ENCODE measurements at regions not wholly inside any gene's neighbourhood (a gene's known extent, or its start where the extent isn't known, plus 50 kb on each side); places are given as distances from the start of the nearest gene placed in this dataset.

DNA sequence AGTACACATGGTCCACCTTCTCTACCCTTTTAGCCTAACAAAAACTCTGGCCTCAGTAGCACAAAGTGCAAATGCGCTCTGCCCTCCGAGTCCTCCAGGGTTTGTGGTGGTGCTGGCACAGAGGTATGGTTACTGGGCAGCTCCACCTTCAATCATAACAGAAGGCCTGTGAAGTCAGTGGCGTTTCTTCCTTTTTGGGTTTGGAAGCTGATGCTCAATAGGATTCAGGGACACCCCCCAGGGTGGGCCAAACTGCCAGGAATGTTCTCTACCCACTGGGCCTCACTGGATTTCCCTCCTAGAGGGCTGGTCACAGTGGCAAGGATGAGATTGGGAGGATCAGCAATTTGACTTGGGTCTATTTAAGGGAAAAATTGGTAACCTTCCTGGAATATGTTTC is 286.1 kb upstream of the FOXQ1 start:
- Histone ChIP-seq H3K36me3 (ENCODE audit: control insufficient read depth, low read depth, low read length) (no peaks in the 10 kb centered on the region), H3K9me3 (ENCODE audit: control insufficient read depth, low read depth, low read length) (no peaks in the 10 kb centered on the region), H3K4me1 (ENCODE audit: control insufficient read depth, low read depth, low read length) (peaks cover 10% of the 10 kb centered on the region), H3K27ac (ENCODE audit: low read length) (no peak overlapping the region), H3K27me3 (ENCODE audit: control insufficient read depth, insufficient read depth, low read length) (no peaks in the 10 kb centered on the region), H3K9ac (ENCODE audit: low read length) (no peak overlapping the region), H3K4me3 (ENCODE audit: low read length) (no peak overlapping the region)

DNA sequence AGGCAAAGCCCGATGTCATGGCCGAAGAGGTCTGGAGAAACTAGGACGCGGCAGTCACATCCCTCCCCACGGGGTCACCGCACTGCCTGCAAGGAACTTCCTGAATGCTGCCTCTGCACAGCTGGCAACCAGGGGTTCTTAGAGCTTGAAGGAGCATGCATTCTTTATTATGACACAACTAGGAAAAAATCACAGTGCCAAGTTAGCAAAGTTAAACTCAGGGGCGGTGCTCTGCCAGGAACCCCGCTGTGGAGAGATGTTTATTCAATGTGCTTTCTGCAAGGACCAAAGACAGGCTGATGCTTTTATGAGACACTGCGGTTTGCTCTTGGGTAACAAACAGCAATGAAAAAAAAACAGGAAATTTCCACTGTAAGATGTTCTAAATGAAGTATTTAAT is 287.3 kb upstream of the FOXQ1 start:
- Histone ChIP-seq H3K4me1 (ENCODE audit: control insufficient read depth, low read depth, low read length) (peaks cover 10% of the 10 kb centered on the region), H3K36me3 (ENCODE audit: control insufficient read depth, low read depth, low read length) (no peaks in the 10 kb centered on the region), H3K9me3 (ENCODE audit: control insufficient read depth, low read depth, low read length) (no peaks in the 10 kb centered on the region), H3K4me3 (ENCODE audit: low read length) (no peak overlapping the region), H3K9ac (ENCODE audit: low read length) (no peak overlapping the region), H3K27me3 (ENCODE audit: control insufficient read depth, insufficient read depth, low read length) (no peaks in the 10 kb centered on the region), H3K27ac (ENCODE audit: low read length) (no peak overlapping the region)

DNA sequence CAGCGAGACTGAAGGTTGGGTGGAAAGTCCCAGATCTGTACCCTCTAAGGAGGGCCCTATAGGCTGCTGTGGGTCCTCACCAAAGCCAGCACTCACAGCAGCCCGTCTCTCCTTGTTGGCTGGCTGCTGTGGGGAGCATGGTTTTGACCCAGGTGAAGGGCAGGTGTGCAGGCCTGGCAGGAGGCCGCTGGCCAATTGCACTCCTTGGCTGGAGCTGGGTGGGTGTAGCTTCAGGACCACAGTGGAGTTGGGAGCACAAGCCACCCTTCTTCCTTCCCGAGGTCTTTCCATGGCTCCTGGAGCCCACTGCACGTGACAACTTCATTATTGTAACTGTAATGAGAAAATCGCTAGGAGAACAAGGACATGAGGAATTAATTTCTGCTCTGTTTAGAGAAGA is 287.7 kb upstream of the FOXQ1 start:
- H3K27ac ChIP-seq (ENCODE audit: low read length) = no peak overlapping the region
- H3K36me3 ChIP-seq (ENCODE audit: control insufficient read depth, low read depth, low read length) = no peaks in the 10 kb centered on the region
- H3K9me3 ChIP-seq (ENCODE audit: control insufficient read depth, low read depth, low read length) = no peaks in the 10 kb centered on the region
- peaks cover 10% of the 10 kb centered on the region for H3K4me1 ChIP-seq (ENCODE audit: control insufficient read depth, low read depth, low read length)
- no peak overlapping the region for H3K9ac ChIP-seq (ENCODE audit: low read length)
- H3K4me3 ChIP-seq (ENCODE audit: low read length) = no peak overlapping the region
- no peaks in the 10 kb centered on the region for H3K27me3 ChIP-seq (ENCODE audit: control insufficient read depth, insufficient read depth, low read length)

DNA sequence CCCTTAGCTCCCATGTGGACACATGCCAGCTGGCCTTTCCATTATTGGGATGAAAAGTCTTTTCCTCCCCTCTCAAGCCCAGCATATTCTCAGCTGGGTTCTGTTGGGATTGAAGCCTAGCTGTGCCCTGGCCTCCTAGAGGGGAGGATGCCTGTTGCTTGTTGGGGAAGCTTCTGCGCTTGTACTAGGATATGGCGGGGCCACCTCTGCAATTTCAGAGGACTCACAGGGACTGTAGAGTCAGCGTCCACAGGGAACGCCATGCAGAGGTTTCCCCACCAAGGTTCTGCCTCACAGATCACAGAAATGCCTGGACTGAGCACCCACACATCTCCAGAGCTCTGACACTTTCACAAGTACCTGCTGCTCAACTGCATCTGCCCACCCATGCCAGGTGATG is 288.7 kb upstream of the FOXQ1 start:
- H3K4me3 ChIP-seq (ENCODE audit: low read length) = no peak overlapping the region
- H3K9ac ChIP-seq (ENCODE audit: low read length) = no peak overlapping the region
- H3K4me1 ChIP-seq (ENCODE audit: control insufficient read depth, low read depth, low read length) = peaks cover 4% of the 10 kb centered on the region
- no peaks in the 10 kb centered on the region for H3K9me3 ChIP-seq (ENCODE audit: control insufficient read depth, low read depth, low read length)
- H3K36me3 ChIP-seq (ENCODE audit: control insufficient read depth, low read depth, low read length) = no peaks in the 10 kb centered on the region
- no peak overlapping the region for H3K27ac ChIP-seq (ENCODE audit: low read length)
- H3K27me3 ChIP-seq (ENCODE audit: control insufficient read depth, insufficient read depth, low read length) = no peaks in the 10 kb centered on the region

DNA sequence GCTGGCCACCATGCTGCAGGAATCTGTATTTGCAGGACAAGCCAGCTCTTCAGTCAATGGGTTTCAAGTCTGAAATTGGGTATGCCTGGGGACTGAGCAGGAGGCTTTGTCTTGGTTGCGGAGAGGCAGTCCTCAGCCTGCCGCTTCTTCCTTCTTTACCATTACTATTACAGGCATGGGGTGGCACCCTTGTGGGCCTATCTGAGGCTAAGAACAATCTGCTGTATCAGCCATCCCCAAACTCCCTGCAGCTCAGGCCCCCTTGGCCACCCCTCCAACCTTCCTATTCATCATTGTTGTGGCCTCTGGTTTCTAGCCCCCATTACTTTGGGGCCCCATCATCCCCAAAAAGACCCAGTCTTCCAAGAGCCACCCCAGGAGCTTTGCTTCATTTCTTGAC is 289.2 kb upstream of the FOXQ1 start:
- Histone ChIP-seq H3K9ac (ENCODE audit: low read length) (no peak overlapping the region), H3K9me3 (ENCODE audit: control insufficient read depth, low read depth, low read length) (no peaks in the 10 kb centered on the region), H3K4me1 (ENCODE audit: control insufficient read depth, low read depth, low read length) (no peaks in the 10 kb centered on the region), H3K27me3 (ENCODE audit: control insufficient read depth, insufficient read depth, low read length) (no peaks in the 10 kb centered on the region), H3K4me3 (ENCODE audit: low read length) (no peak overlapping the region), H3K36me3 (ENCODE audit: control insufficient read depth, low read depth, low read length) (no peaks in the 10 kb centered on the region), H3K27ac (ENCODE audit: low read length) (no peak overlapping the region)

DNA sequence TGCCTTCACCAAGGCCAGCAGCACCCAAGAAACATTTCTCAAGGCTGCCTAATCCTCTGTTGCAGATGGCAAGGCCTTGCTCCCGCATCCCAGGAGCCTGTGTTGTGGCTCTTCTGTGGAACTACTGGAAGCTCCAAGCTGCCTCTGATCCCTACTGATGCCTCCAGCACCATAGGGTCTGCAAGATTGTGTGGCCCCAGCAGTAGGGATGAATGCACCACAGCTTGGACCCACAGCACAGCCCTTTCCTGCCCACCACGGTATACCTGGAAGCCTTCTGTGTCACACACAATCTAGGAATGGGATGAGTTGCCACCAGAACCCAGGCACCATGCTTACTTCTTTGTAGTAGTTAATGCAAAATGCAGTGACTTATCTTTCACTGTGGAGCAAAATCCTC is 291.1 kb upstream of the FOXQ1 start:
- H3K9me3 ChIP-seq (ENCODE audit: control insufficient read depth, low read depth, low read length) = no peaks in the 10 kb centered on the region
- H3K4me1 ChIP-seq (ENCODE audit: control insufficient read depth, low read depth, low read length) = no peaks in the 10 kb centered on the region
- H3K27me3 ChIP-seq (ENCODE audit: control insufficient read depth, insufficient read depth, low read length) = no peaks in the 10 kb centered on the region
- no peak overlapping the region for H3K27ac ChIP-seq (ENCODE audit: low read length)
- H3K4me3 ChIP-seq (ENCODE audit: low read length) = no peak overlapping the region
- H3K36me3 ChIP-seq (ENCODE audit: control insufficient read depth, low read depth, low read length) = no peaks in the 10 kb centered on the region
- H3K9ac ChIP-seq (ENCODE audit: low read length) = no peak overlapping the region

DNA sequence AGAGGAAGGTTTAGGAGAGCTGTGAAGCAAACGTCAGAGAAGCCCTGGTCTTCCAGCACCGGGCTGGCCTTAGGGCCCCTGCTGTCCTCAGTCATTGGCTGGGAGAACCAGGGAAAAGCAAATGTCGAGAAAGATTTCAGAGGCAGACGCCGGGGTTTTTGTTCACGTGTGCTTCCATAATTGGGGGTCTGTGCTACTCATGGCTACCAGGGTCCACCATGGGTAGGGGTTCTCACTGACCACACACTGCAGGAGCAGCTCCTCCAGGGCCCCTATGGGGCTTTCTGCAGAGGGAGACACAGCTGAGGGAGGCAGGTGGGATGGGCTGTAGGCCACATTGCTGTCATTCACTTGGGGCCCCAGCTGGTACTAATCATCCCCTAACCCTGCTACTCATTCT is 291.8 kb upstream of the FOXQ1 start:
- Histone ChIP-seq H3K27me3 (ENCODE audit: control insufficient read depth, insufficient read depth, low read length) (no peaks in the 10 kb centered on the region), H3K9me3 (ENCODE audit: control insufficient read depth, low read depth, low read length) (no peaks in the 10 kb centered on the region), H3K4me1 (ENCODE audit: control insufficient read depth, low read depth, low read length) (no peaks in the 10 kb centered on the region), H3K9ac (ENCODE audit: low read length) (no peak overlapping the region), H3K36me3 (ENCODE audit: control insufficient read depth, low read depth, low read length) (no peaks in the 10 kb centered on the region), H3K4me3 (ENCODE audit: low read length) (no peak overlapping the region), H3K27ac (ENCODE audit: low read length) (no peak overlapping the region)

DNA sequence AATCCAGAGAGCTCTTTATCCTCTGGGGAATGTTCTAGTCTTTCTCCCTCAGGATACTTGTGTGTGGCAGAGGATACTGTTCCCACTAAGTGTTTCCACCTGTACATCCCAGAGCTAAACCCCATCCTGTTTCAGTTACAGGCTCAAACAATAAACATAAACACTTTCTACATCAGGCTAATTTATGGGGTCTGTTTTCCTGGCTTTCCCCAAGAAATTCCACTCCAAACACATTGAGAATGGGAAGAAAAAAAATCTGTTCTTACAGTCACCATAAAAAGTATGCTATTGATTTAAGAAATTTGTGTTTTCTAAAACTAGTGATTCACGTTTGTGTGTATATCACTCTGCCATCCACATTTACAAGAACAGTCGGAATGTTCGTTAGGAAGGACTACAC is 293.9 kb upstream of the FOXQ1 start:
- Histone ChIP-seq H3K27me3 (ENCODE audit: control insufficient read depth, insufficient read depth, low read length) (no peaks in the 10 kb centered on the region), H3K27ac (ENCODE audit: low read length) (no peak overlapping the region), H3K4me3 (ENCODE audit: low read length) (no peak overlapping the region), H3K4me1 (ENCODE audit: control insufficient read depth, low read depth, low read length) (no peaks in the 10 kb centered on the region), H3K36me3 (ENCODE audit: control insufficient read depth, low read depth, low read length) (no peaks in the 10 kb centered on the region), H3K9ac (ENCODE audit: low read length) (no peak overlapping the region), H3K9me3 (ENCODE audit: control insufficient read depth, low read depth, low read length) (no peaks in the 10 kb centered on the region)

DNA sequence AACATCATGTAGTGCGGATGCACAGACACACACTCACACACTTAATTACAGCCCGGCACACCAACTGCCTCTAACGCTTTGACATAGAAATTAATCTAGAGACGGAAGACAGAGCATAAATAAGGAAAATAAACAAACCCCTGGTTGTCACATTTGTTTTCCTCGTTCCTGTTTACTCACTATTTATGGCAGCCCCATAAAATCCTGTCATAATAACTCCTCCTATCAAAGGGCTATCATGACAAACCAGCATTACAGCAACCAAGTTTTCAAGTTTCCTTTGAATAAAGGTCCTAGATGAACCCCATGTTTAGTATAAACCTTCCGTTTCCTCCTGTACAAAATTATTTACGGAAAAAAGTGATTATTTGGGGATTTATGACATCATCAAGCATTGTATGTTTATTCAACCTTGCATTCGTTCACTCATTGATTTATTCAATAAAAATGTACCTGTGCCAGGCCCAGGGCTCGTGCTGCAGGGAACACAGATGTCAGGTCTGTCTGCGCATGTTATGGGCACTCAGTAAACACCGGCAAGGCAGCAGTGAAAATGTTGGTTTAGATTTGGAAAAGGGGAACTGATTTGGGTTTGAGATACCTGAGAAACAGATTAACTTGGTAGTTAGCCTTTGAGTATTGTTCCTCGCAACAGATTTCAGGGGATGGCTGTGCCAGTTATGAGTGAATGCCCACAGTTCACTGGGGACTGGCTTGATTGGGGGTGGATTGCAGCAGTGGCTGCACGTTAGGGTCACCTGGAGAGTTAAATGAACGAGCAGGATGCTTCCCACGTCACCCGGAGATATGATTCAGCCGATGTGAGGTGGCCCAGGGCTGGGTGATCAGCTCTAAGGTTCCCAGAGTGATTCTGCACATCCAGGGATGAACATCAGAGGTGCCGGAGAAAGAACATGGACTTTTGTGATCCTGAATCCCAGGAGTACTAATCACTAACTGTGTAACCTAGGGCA is 295.3 kb upstream of the FOXQ1 start:
- Histone ChIP-seq H3K4me3 (ENCODE audit: low read length) (no peak overlapping the region), H3K4me1 (ENCODE audit: control insufficient read depth, low read depth, low read length) (no peaks in the 10 kb centered on the region), H3K9ac (ENCODE audit: low read length) (no peak overlapping the region), H3K36me3 (ENCODE audit: control insufficient read depth, low read depth, low read length) (no peaks in the 10 kb centered on the region), H3K9me3 (ENCODE audit: control insufficient read depth, low read depth, low read length) (no peaks in the 10 kb centered on the region), H3K27ac (ENCODE audit: low read length) (no peak overlapping the region), H3K27me3 (ENCODE audit: control insufficient read depth, insufficient read depth, low read length) (no peaks in the 10 kb centered on the region)

DNA sequence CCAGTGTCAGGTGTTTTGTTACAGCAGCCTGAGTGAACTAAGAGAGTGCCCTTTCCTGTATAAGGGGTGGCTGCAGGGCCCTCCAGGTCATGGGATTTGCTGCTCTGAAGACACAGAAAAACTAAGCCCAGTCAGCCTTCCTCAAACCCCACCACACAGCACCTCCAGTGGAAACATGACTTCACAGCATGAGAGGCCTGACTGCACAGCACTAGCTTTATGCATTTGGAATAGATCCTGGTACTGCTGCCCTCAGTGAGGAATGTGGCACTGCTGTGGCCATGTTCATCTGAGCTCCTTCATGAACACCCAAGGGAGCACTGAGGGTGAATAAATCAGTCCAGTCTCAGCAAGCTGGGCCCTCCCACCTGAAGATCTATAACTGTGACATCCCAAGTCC is 296.1 kb upstream of the FOXQ1 start:
- no peaks in the 10 kb centered on the region for H3K27me3 ChIP-seq (ENCODE audit: control insufficient read depth, insufficient read depth, low read length)
- no peaks in the 10 kb centered on the region for H3K9me3 ChIP-seq (ENCODE audit: control insufficient read depth, low read depth, low read length)
- H3K4me1 ChIP-seq (ENCODE audit: control insufficient read depth, low read depth, low read length) = no peaks in the 10 kb centered on the region
- H3K9ac ChIP-seq (ENCODE audit: low read length) = no peak overlapping the region
- H3K36me3 ChIP-seq (ENCODE audit: control insufficient read depth, low read depth, low read length) = no peaks in the 10 kb centered on the region
- no peak overlapping the region for H3K27ac ChIP-seq (ENCODE audit: low read length)
- H3K4me3 ChIP-seq (ENCODE audit: low read length) = no peak overlapping the region

DNA sequence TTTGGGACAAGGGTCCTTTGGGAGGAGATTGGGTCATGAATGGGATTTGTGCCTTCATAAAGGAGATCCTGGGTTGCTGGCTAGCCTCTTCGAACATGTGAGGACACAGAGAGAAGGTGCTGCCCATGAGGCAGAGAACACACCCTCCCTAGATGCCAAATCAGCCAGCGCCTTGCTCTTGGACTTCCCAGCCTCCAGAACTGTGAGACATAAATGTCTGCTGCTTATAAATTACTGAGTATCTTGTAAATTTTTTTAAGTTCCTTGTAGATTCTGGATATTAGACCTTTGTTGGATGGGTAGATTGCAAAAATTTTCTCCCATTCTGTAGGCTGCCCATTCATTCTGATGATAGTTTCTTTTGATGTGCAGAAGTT is 297.5 kb upstream of the FOXQ1 start:
- no peaks in the 10 kb centered on the region for H3K4me1 ChIP-seq (ENCODE audit: control insufficient read depth, low read depth, low read length)
- no peaks in the 10 kb centered on the region for H3K36me3 ChIP-seq (ENCODE audit: control insufficient read depth, low read depth, low read length)
- no peaks in the 10 kb centered on the region for H3K27me3 ChIP-seq (ENCODE audit: control insufficient read depth, insufficient read depth, low read length)
- H3K4me3 ChIP-seq (ENCODE audit: low read length) = no peak overlapping the region
- H3K9me3 ChIP-seq (ENCODE audit: control insufficient read depth, low read depth, low read length) = no peaks in the 10 kb centered on the region
- H3K9ac ChIP-seq (ENCODE audit: low read length) = no peak overlapping the region
- H3K27ac ChIP-seq (ENCODE audit: low read length) = no peak overlapping the region

Data from iPS-18a (cell line).